Amygdala (tissue), 56 donors: ENCODE measurements at regions not wholly inside any gene's neighbourhood (a gene's known extent, or its start where the extent isn't known, plus 50 kb on each side); places are given as distances from the start of the nearest gene placed in this dataset.

Source experiments
- DNase-seq, 56 donors: peaks; one replicate each; lab custom pipeline; 2025; lab: John Stamatoyannopoulos, UW

GRCh38 chr5:3010301-3010952 lies 258.9 kb upstream of the IRX2 start:
- no peak for DNase-seq

- DNase-seq: no peak
Observed at GRCh38 chr5:3009605-3010004, 258.1 kb upstream of the IRX2 start.

GRCh38 chr5:3007577-3007976 lies 256.1 kb upstream of the IRX2 start:
- no peak for DNase-seq

GRCh38 chr5:3006961-3007551 lies 255.6 kb upstream of the IRX2 start:
- DNase-seq: no peak

- DNase-seq: no peak
Observed at GRCh38 chr5:3006526-3006925, 255.0 kb upstream of the IRX2 start.

- no peak for DNase-seq
Observed at GRCh38 chr5:3004361-3005080, 253.0 kb upstream of the IRX2 start.

GRCh38 chr5:3002230-3002629 lies 250.8 kb upstream of the IRX2 start:
- no peak for DNase-seq

- DNase-seq: no peak
Observed at GRCh38 chr5:3000631-3001030, 249.2 kb upstream of the IRX2 start.

GRCh38 chr5:2999926-3000325 lies 248.4 kb upstream of the IRX2 start:
- DNase-seq: no peak

GRCh38 chr5:2998106-2998505 lies 246.6 kb upstream of the IRX2 start:
- no peak for DNase-seq

- no peak for DNase-seq
Observed at GRCh38 chr5:2997179-2997578, 245.7 kb upstream of the IRX2 start.

GRCh38 chr5:2996687-2997086 lies 245.2 kb upstream of the IRX2 start:
- DNase-seq: no peak

- DNase-seq: no peak
Observed at GRCh38 chr5:2996248-2996647, 244.8 kb upstream of the IRX2 start.

- DNase-seq: no peak
Observed at GRCh38 chr5:2995667-2996066, 244.2 kb upstream of the IRX2 start.

- DNase-seq: no peak
Observed at GRCh38 chr5:2995035-2995434, 243.6 kb upstream of the IRX2 start.

GRCh38 chr5:2993771-2994170 lies 242.3 kb upstream of the IRX2 start:
- no peak for DNase-seq

GRCh38 chr5:2993301-2993700 lies 241.8 kb upstream of the IRX2 start:
- DNase-seq: no peak

- DNase-seq: no peak
Observed at GRCh38 chr5:2992806-2993205, 241.3 kb upstream of the IRX2 start.

GRCh38 chr5:2991884-2992283 lies 240.4 kb upstream of the IRX2 start:
- no peak for DNase-seq

- no peak for DNase-seq
Observed at GRCh38 chr5:2989517-2989916, 238.0 kb upstream of the IRX2 start.

GRCh38 chr5:2986301-2986700 lies 234.8 kb upstream of the IRX2 start:
- DNase-seq: no peak

- no peak for DNase-seq
Observed at GRCh38 chr5:2985718-2986117, 234.2 kb upstream of the IRX2 start.
